ENCODE measurements at regions not wholly inside any gene's neighbourhood (a gene's known extent, or its start where the extent isn't known, plus 50 kb on each side); places are given as distances from the start of the nearest gene placed in this dataset.
A peak's percentile ranks its signal among the peaks of the same experiment; 100 is the strongest.
"Not testable (repeated sequence)": the region's sequence is repeated elsewhere in the genome, so short reads cannot be mapped to it uniquely, and the experiment has no call there.

GRCh38 chr4:75325318-75325979 is 188.8 kb downstream of the RCHY1 start:
- H3K27ac ChIP-seq = no peak overlapping the region
- TF ChIP-seq CTCF (conservative IDR thresholded peaks at IDR 0.05) = no peak

- TF ChIP-seq CTCF (conservative IDR thresholded peaks at IDR 0.05) = no peak
- no peak overlapping the region for H3K27ac ChIP-seq
Observed at GRCh38 chr4:75321484-75321883, 192.7 kb downstream of the RCHY1 start.

GRCh38 chr4:75317641-75318040 is 196.6 kb downstream of the RCHY1 start:
- not testable (repeated sequence) for H3K27ac ChIP-seq

- no peak for TF ChIP-seq CTCF (conservative IDR thresholded peaks at IDR 0.05)
- H3K27ac ChIP-seq = no peak overlapping the region
Observed at GRCh38 chr4:75308049-75308448, 206.2 kb downstream of the RCHY1 start.

- TF ChIP-seq CTCF (conservative IDR thresholded peaks at IDR 0.05) = no peak
- H3K27ac ChIP-seq = peak overlapping the region; percentile 87
Observed at GRCh38 chr4:75306506-75306905, 207.7 kb downstream of the RCHY1 start.

GRCh38 chr4:75302648-75303047 is 211.6 kb downstream of the RCHY1 start:
- no peak for TF ChIP-seq CTCF (conservative IDR thresholded peaks at IDR 0.05)
- no peak overlapping the region for H3K27ac ChIP-seq

DNA sequence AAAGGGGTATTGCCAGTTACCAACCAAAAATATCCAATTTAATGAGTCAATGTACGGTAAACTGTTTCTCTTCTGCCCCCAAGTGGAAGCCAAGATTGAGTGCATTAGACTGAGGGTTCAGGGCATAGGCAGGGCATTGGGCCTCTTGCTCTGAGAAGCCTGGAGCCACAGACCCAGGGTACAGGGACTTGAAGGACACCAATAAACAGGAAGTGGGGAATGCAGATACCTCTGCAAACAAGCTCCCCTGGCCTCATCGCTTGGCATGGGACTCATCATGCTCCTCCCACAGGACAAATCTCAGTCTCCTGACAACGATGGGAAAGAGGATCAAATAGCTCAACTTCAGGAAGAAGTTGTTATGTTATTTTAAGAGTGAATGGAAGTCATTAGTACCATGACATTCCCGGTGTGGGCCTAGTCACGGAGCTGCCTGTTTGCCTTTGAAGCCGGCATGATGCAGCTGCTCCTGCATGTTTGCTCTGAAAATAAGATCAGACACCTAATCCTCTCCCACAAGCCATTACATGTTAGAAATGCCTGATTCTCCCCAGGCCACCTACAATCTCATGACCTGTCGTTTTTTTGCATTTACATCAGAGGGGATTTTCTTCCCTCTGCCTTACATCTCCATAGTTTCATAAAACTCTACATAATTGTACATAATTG is 224.2 kb downstream of the RCHY1 start:
- TF ChIP-seq CTCF (conservative IDR thresholded peaks at IDR 0.05) = peak; percentile 53
- H3K27ac ChIP-seq = no peak overlapping the region

Measured in VCaP (cell line).